CD4-positive, CD25-positive, alpha-beta regulatory T cell (primary cell): ENCODE measurements at regions not wholly inside any gene's neighbourhood (a gene's known extent, or its start where the extent isn't known, plus 50 kb on each side); places are given as distances from the start of the nearest gene placed in this dataset.

Source experiments
- ATAC-seq, 2 donors: fragments of 150-1000 bp; cut with Tn5 transposase; one replicate each; pipeline ENCODE4 v1.10.0; 2021; ENCODE audit warnings: low read depth in 2 of 2, moderate number of reproducible peaks in 2 of 2, moderate library complexity in 1 of 2
- DNase-seq, 3 donors: peaks; one replicate each; pipeline versions ENCODE4 v3.0.0 to v3.0.0-alpha.2; 2012 to 2022; ENCODE audit warnings: mixed read lengths in 1 of 3
- H3K27ac ChIP-seq: one replicate; pipeline ENCODE4 v1.7.0; 2013; ENCODE audit warnings: mild to moderate bottlenecking, low read length; ENCODE audit not compliant: insufficient read depth, poor library complexity, severe bottlenecking
- H3K27me3 ChIP-seq: one replicate; pipeline ENCODE4 v1.7.0; 2013; ENCODE audit warnings: low read length; ENCODE audit not compliant: control insufficient read depth, insufficient read depth
- H3K36me3 ChIP-seq: one replicate; pipeline ENCODE4 v1.7.0; 2013; ENCODE audit warnings: mild to moderate bottlenecking, low read length, moderate library complexity; ENCODE audit not compliant: control insufficient read depth, insufficient read depth
- H3K4me1 ChIP-seq: 2 replicates; pipeline ENCODE4 v1.7.0; 2013; ENCODE audit warnings: mild to moderate bottlenecking, low read length; ENCODE audit not compliant: insufficient read depth, control insufficient read depth, poor library complexity, severe bottlenecking
- H3K4me3 ChIP-seq: one replicate; pipeline ENCODE4 v1.7.0; 2013; ENCODE audit warnings: low read depth, mild to moderate bottlenecking, low read length, moderate library complexity
- H3K9me3 ChIP-seq, 2 experiments: 1 replicate in 1 of 2; 2 replicates in 1 of 2; pipeline ENCODE4 v1.7.0; 2013; ENCODE audit warnings: low read length in 2 of 2, mild to moderate bottlenecking in 1 of 2, moderate library complexity in 1 of 2; ENCODE audit not compliant: control insufficient read depth in 2 of 2
- H3K27ac Mint-ChIP-seq, 3 donors: one replicate each; pipeline ENCODE4 v1.8.0; 2020 to 2022; ENCODE audit warnings: mild to moderate bottlenecking in 3 of 3, mixed read lengths in 3 of 3, moderate library complexity in 2 of 3
- H3K27me3 Mint-ChIP-seq: one replicate; pipeline ENCODE4 v1.8.0; 2022; ENCODE audit warnings: mild to moderate bottlenecking, mixed read lengths
- H3K36me3 Mint-ChIP-seq: one replicate; pipeline ENCODE4 v1.8.0; 2020; ENCODE audit warnings: mixed read lengths
- H3K4me1 Mint-ChIP-seq, 4 donors: one replicate each; pipeline ENCODE4 v1.8.0; 2020 to 2022; ENCODE audit warnings: mixed read lengths in 4 of 4, mild to moderate bottlenecking in 1 of 4
- H3K4me3 Mint-ChIP-seq, 4 donors: one replicate each; pipeline ENCODE4 v1.8.0; 2020 to 2022; ENCODE audit warnings: mild to moderate bottlenecking in 4 of 4, mixed read lengths in 4 of 4, moderate library complexity in 3 of 4
- H3K9me3 Mint-ChIP-seq, 7 donors: one replicate each; pipeline ENCODE4 v1.8.0; 2020 to 2022; ENCODE audit warnings: mixed read lengths in 7 of 7, mild to moderate bottlenecking in 3 of 7, moderate library complexity in 2 of 7

DNA sequence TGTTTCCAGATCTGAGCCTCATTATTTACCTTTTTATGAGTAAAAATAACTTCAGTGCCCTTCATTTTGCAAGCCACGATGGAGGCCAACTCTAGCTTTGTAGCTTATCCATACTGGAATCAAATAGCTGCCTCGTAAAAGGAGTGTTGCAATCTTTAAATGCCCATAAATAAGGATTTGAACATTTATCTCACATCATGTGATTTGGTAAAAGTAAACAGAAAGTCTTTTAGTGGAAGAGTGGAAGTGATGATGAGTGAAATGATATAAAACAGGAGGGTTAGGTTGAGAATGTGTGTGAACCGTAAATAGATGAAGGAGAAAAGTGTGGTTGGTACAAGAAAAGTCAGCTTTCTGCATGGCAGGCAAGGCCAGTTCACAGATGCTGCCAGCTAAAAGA, 348.9 kb downstream of the OSR1 start:
- Histone ChIP-seq H3K27me3 (no peaks in the 10 kb centered on the region), H3K36me3 (no peaks in the 10 kb centered on the region), H3K9me3 (peaks cover 0 to 2% of the 10 kb centered on the region in 2 experiments), H3K4me3 (no peak overlapping the region), H3K27ac (no peak overlapping the region), H3K4me1 (no peaks in the 10 kb centered on the region)
- Mint-ChIP-seq H3K4me1 (no peaks in the 10 kb centered on the region), H3K27me3 (no peaks in the 10 kb centered on the region), H3K36me3 (no peaks in the 10 kb centered on the region), H3K27ac (no peak overlapping the region), H3K9me3 (peaks cover 2 to 26% (median 4%) of the 10 kb centered on the region in 7 donors), H3K4me3 (no peak overlapping the region)
- DNase-seq, result no peak
- ATAC-seq, result no peak

DNA sequence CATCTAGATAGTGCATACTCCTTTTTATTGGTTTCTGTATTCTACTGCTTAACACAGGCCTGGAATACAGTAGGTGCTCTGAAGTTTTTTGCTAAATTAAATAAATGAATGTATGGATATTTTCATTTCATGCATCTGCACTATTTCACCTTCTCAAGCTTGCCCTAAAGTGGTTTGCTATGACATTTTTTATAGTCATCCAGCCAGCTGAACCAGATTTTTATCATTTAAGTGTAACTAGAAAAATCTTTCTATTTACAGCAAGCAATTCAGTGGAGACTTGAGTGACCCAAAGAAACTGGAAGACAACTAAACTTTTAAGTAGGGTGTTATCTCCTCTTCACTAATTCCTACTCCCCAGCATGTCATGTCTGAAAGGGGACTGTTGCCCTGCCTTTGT, 354.9 kb downstream of the OSR1 start:
- Histone ChIP-seq H3K36me3 (no peaks in the 10 kb centered on the region), H3K27me3 (no peaks in the 10 kb centered on the region), H3K4me1 (no peaks in the 10 kb centered on the region), H3K27ac (no peak overlapping the region), H3K9me3 (peaks cover 0 to 2% of the 10 kb centered on the region in 2 experiments), H3K4me3 (no peak overlapping the region)
- Mint-ChIP-seq H3K27me3 (no peaks in the 10 kb centered on the region), H3K27ac (no peak overlapping the region), H3K4me3 (no peak overlapping the region), H3K36me3 (no peaks in the 10 kb centered on the region), H3K4me1 (no peaks in the 10 kb centered on the region), H3K9me3 (peaks cover 0 to 10% (median 2%) of the 10 kb centered on the region in 7 donors)
- ATAC-seq, result no peak
- no peak for DNase-seq

DNA sequence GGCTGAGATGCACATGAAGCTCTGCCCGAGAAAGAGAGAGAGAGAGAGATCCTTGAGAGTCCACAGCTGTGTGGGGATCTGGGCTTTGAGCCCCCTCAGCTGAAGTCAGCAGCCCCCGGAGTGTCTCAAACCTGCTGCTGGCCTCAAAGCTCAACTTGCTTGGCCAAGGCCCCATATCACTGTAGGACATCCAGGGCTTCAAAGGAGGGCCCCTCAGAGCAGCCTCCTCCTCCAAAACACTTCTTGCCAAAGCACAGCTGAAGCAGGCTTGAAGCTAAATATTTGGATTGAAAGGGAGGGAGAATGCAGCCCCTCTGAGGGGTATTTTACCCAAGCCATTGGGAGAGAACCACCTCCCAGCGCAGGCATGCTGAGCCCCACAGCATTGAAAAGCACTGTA, 357.6 kb downstream of the OSR1 start:
- Histone ChIP-seq H3K27me3 (no peaks in the 10 kb centered on the region), H3K4me3 (no peak overlapping the region), H3K4me1 (no peaks in the 10 kb centered on the region), H3K36me3 (no peaks in the 10 kb centered on the region), H3K9me3 (no peaks in the 10 kb centered on the region), H3K27ac (no peak overlapping the region)
- Mint-ChIP-seq H3K27ac (no peak overlapping the region), H3K4me3 (no peak overlapping the region), H3K9me3 (peaks cover 0 to 6% (median 1%) of the 10 kb centered on the region in 7 donors), H3K36me3 (no peaks in the 10 kb centered on the region), H3K4me1 (no peaks in the 10 kb centered on the region), H3K27me3 (no peaks in the 10 kb centered on the region)
- no peak for DNase-seq
- ATAC-seq, result no peak

DNA sequence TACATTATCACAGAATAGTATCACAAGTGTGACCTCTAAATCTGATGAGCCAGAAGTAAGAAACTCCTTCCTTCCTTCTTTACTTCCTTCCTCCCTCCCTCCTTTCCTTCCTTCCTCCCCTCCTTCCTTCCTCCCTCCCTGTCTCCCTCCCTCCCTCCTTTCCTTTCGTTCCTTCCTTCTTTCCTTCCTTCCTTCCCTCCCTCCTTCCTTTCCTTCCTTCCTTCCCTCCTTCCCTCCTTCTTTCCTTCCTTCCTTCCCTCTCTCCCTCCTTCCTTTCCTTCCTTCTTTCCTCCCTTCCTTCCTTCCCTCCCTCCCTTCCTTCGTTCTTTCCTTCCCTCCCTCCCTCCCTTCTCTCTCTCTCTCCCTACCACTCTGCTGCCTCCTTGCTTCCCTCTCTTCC, 359.2 kb downstream of the OSR1 start:
- Mint-ChIP-seq H3K27ac (no peak overlapping the region), H3K36me3 (no peaks in the 10 kb centered on the region), H3K4me3 (no peak overlapping the region), H3K9me3 (peaks cover 0 to 2% (median 0%) of the 10 kb centered on the region in 7 donors), H3K27me3 (no peaks in the 10 kb centered on the region), H3K4me1 (no peaks in the 10 kb centered on the region)
- DNase-seq, result no peak
- Histone ChIP-seq H3K4me3 (no peak overlapping the region), H3K9me3 (no peaks in the 10 kb centered on the region), H3K27ac (no peak overlapping the region), H3K4me1 (no peaks in the 10 kb centered on the region), H3K27me3 (no peaks in the 10 kb centered on the region), H3K36me3 (no peaks in the 10 kb centered on the region)
- ATAC-seq, result no peak

DNA sequence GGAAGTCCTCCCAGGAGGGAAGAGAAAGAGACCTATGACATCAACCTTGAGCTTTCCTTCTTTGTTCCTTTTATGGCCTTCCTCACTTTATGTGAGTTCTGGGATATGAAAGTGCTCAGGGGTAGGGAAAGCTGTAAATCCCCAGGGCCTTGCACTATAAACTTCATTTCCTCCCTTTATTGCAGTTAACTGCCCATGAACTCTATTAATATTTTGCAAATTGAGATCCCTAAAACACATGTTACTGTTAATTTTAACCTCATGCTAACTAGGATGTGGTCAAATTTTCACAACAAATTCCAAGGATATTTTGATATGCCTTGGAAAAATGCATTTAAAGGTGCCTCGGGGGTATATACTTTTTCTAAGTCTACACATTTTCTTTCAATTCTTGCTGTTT, 359.9 kb downstream of the OSR1 start:
- Mint-ChIP-seq H3K9me3 (peaks cover 0 to 2% (median 0%) of the 10 kb centered on the region in 7 donors), H3K4me3 (no peak overlapping the region), H3K36me3 (no peaks in the 10 kb centered on the region), H3K27me3 (no peaks in the 10 kb centered on the region), H3K27ac (no peak overlapping the region), H3K4me1 (no peaks in the 10 kb centered on the region)
- no peaks in the 10 kb centered on the region for H3K27me3 ChIP-seq
- DNase-seq (no peak), ATAC-seq (no peak)
- no peaks in the 10 kb centered on the region for H3K36me3 ChIP-seq
- H3K9me3 ChIP-seq, result no peaks in the 10 kb centered on the region
- H3K4me1 ChIP-seq, result no peaks in the 10 kb centered on the region
- no peak overlapping the region for H3K4me3 ChIP-seq
- no peak overlapping the region for H3K27ac ChIP-seq

DNA sequence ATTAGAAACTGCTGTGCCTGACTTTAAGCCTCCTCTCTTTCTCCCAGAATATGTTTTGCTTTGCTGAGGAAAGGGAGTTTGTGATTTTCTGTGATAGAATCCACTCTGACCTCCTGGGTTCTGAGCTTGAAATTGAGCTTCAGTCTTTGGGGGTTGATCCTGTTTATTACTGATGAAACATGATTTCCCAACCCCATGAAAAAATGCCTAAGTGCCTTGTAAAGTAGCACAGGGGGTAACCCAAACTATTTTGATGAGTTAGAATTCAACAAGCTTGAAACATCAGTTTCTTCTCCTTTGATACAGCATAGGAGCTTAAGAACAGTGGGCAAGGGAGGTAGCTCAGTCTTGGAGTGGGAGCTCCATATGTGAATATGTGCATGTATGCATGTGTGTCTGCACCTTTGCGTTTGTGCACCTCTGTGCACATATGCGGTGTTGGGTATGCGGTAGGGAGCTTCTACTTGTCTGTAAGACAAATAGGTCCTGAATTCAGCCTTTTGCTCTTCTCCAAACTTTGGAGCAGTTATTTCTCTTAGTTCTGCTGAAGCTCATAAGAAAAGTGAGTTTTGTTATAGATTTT, 364.6 kb downstream of the OSR1 start:
- no peaks in the 10 kb centered on the region for H3K27me3 Mint-ChIP-seq
- no peak overlapping the region for H3K4me3 Mint-ChIP-seq
- Histone ChIP-seq H3K27ac (no peak overlapping the region), H3K9me3 (no peaks in the 10 kb centered on the region), H3K27me3 (no peaks in the 10 kb centered on the region), H3K4me3 (no peak overlapping the region), H3K36me3 (no peaks in the 10 kb centered on the region), H3K4me1 (no peaks in the 10 kb centered on the region)
- no peak for DNase-seq
- H3K4me1 Mint-ChIP-seq, result no peaks in the 10 kb centered on the region
- no peak overlapping the region for H3K27ac Mint-ChIP-seq
- H3K9me3 Mint-ChIP-seq, result peaks cover 0 to 3% (median 0%) of the 10 kb centered on the region in 7 donors
- ATAC-seq, result no peak
- no peaks in the 10 kb centered on the region for H3K36me3 Mint-ChIP-seq

GRCh38 chr2:18991177-18992168, 366.9 kb downstream of the OSR1 start:
- Mint-ChIP-seq H3K4me3 (no peak overlapping the region), H3K27me3 (no peaks in the 10 kb centered on the region), H3K4me1 (no peaks in the 10 kb centered on the region), H3K36me3 (no peaks in the 10 kb centered on the region), H3K27ac (no peak overlapping the region), H3K9me3 (peaks cover 0 to 2% (median 0%) of the 10 kb centered on the region in 7 donors)
- H3K36me3 ChIP-seq, result no peaks in the 10 kb centered on the region
- H3K27ac ChIP-seq, result no peak overlapping the region
- H3K27me3 ChIP-seq, result no peaks in the 10 kb centered on the region
- no peaks in the 10 kb centered on the region for H3K9me3 ChIP-seq
- H3K4me3 ChIP-seq, result no peak overlapping the region
- H3K4me1 ChIP-seq, result no peaks in the 10 kb centered on the region
- no peak for ATAC-seq
- DNase-seq, result no peak
